Eye (tissue), 1 donor: ENCODE measurements at regions not wholly inside any gene's neighbourhood (a gene's known extent, or its start where the extent isn't known, plus 50 kb on each side); places are given as distances from the start of the nearest gene placed in this dataset.
"Not testable (repeated sequence)": the region's sequence is repeated elsewhere in the genome, so short reads cannot be mapped to it uniquely, and the experiment has no call there.

Source experiments
- DNase-seq: peaks from one replicate; pipeline ENCODE4 v3.0.0-alpha.2; 2015

- no peak for DNase-seq
Measured at GRCh38 chr11:90330632-90331031, 107.8 kb upstream of the CHORDC1 start.

GRCh38 chr11:90329043-90329442 is 106.2 kb upstream of the CHORDC1 start:
- DNase-seq, result no peak

GRCh38 chr11:90326647-90327046 is 103.8 kb upstream of the CHORDC1 start:
- DNase-seq, result no peak

- DNase-seq, result no peak
Measured at GRCh38 chr11:90323289-90323688, 100.4 kb upstream of the CHORDC1 start.

GRCh38 chr11:90321018-90321417 is 98.2 kb upstream of the CHORDC1 start:
- no peak for DNase-seq

GRCh38 chr11:90318651-90319050 is 95.8 kb upstream of the CHORDC1 start:
- DNase-seq, result no peak

- DNase-seq, result no peak
Measured at GRCh38 chr11:90310210-90310609, 87.4 kb upstream of the CHORDC1 start.

GRCh38 chr11:90309693-90310092 is 86.8 kb upstream of the CHORDC1 start:
- DNase-seq, result no peak

GRCh38 chr11:90294526-90294925 is 71.7 kb upstream of the CHORDC1 start:
- DNase-seq, result no peak

- DNase-seq, result no peak
Measured at GRCh38 chr11:90294091-90294490, 71.2 kb upstream of the CHORDC1 start.

- peak; percentile 60 for DNase-seq
Measured at GRCh38 chr11:90288212-90288821, 65.5 kb upstream of the CHORDC1 start.

- DNase-seq, result no peak
Measured at GRCh38 chr11:90286640-90287039, 63.8 kb upstream of the CHORDC1 start.

GRCh38 chr11:90284171-90284570 is 61.3 kb upstream of the CHORDC1 start:
- no peak for DNase-seq

GRCh38 chr11:90282551-90283071 is 59.8 kb upstream of the CHORDC1 start:
- not testable (repeated sequence) for DNase-seq

- DNase-seq, result no peak
Measured at GRCh38 chr11:90274362-90274761, 51.5 kb upstream of the CHORDC1 start.
